LHCN-M2 (cell line): ENCODE measurements at regions not wholly inside any gene's neighbourhood (a gene's known extent, or its start where the extent isn't known, plus 50 kb on each side); places are given as distances from the start of the nearest gene placed in this dataset.

Source experiments
- DNase-seq: peaks from one replicate; pipeline ENCODE4 v3.0.0-alpha.2; 2012; ENCODE audit warnings: low read depth

DNA sequence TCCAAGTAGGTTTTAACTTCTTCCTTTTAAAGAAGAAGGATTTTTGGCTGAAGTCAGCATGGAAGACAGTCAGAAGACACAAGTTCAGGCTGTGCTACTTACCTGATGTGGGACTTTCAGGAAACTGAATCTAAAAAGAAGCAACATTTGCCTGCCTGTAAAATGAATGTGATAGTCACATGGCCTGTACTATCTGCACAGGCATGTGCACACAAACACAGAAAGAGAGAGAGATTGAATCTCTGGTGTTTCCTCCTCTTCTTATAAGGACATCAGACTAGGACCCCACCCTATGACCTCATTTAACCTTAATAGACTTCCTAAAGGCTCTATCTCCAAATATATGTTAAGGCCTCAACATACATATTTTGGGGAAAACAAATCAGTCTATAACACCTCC is 542.9 kb downstream of the PLPP3 start:
- DNase-seq: no peak

DNA sequence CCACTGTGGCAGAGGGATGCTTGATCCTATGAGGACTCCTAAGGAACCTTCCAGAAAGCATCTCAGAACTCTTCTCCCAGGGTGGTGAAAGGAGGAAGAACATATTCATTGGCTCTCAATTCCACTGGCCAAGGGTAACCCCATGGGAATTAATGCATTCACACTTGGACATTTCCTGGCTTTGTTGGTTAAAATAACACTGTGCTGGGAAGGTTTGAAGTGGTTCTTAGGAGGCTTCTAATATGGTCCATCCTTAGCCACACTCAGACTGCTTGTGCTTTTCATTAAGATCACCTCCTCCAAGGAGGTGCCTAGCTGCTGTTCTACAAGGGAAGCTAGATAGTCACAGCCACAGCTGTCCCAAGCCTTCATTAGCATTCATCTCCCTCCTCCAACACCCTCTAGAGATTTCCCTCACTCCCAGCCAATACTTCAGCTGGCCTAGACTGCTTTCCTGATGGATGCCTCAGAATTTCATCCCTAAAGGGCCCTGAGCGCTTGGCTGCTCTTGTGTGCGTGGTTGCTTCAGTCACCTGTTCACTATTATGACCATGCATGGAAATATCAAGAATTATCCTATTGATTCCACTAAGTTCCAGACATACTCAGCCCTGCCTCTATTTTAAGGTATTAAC is 544.4 kb downstream of the PLPP3 start:
- peak; percentile 21 for DNase-seq

DNA sequence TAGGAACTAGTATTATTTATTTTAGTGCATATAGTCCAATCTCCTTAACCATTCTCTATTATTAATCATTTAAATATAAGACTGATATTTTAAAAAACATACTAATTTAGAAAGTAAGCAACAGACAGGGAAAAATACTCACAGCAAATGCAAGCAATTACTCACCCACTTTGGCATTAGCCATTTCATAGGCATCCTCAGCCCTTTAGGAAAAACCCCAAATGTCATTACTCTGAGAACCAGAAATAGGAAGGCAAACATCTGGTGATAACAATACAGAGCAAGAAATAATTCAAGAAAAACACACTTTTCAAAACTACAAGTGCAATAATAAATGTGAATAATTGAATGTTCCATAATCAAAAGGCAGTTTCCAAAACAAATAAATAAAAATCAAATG is 545.1 kb downstream of the PLPP3 start:
- peak; percentile 43 for DNase-seq

DNA sequence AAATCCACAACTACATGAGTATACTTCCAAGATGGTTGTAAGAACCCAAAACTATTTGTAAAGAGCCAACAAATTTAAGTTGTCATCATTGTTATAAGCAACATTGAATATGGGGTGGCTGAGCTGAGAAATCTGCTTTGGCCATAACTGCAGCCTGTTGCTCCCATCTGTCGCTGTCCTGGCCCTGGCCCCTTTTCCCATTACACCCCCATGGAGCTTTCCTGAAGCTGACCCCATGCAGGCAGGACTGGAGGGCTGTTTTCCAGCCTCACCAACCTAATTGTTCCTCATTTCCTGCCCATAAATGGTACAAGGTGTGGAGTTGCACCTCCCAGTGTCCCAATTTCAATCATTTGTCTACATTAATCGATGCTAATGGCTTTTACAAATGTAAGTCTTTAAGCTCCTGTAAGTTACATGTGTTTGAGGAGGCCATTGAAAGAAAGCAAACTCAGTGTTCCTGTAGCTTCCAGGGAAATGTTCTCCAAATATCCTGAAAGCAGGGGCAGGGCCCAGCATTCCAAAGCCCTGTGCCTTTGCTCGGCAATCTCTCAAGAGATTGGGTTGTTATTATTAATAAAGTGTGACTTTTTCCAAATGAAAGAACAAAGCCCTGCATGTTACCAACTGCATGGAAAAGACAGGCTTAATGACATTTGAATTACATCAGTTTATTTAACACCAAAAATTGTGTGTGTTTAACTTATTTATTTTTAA is 545.9 kb downstream of the PLPP3 start:
- no peak for DNase-seq

DNA sequence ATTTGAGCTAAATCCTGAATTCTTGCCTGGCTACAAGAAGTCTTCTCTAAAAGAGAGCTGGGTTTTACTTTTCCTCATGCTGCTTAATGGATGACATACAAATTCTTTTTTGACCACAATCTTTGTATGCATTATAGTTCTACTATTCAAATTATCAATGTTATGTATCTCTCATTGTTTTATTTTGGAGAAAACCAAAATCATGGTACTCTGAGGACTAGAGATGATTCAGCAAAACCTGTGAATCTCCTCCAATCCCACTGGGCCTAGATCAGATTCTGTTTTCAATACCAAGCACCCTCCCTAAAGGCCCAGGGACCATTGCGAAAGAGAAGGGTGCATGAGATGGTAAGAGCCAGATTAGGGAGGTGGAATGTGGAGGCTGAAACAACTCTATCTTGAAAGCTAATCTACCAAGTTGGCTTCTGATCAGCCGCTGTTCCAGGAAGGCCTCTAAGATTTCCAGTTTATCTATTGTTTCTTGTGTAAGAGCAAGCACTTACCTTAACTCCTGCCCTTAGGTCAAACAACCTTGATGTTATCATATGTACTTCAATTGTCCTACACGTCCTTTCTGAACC is 547.2 kb downstream of the PLPP3 start:
- DNase-seq: no peak

DNA sequence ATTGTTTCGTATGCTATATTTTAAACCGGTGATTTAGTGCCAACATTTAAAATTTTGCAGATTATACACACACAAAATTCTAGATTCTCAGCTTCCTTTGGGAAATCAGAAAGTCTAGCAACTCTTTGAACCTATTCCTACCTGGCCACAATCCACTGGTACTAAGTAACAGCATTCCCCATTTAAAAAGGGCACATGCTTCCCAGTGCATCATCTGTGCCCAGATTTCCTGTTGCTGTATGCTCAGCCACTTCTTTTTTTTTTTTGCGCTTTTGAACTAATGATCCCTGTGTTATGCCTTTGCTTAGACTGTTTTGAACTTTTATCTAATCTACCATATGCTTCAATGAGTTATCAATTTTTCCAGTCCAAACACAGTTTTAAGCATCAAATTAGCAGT is 548.4 kb downstream of the PLPP3 start:
- DNase-seq: no peak

DNA sequence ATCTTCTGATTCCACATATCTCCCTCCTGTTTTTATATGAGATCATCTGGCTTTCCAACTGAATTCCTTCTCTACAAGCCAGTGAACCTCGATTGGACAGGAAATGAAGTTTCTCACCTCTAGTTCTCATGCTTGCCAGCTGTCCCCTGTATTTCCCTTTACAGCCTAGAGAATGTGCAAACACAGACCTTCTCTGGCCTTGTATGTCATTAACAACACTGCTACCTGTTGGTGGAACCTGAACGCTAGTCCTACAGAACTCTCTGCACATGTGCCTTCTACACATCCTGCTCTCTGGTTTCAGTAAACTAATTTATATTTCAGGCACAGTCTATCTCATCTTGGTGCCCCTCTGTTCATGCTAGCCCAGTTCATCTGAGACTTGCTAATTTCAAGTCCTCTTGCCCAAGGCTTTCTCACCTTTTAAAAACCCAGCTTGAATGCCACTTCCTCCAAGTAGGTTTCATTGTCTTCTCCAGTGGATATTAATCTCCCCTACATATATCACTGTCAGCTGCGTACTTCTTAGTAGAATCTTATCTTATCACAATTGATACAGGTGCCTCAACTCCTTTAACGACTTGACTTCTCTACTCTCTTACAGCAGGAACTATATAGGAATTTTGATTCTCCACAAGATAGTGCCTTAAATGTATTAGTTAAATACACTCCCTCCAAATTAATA is 549.9 kb downstream of the PLPP3 start:
- no peak for DNase-seq

DNA sequence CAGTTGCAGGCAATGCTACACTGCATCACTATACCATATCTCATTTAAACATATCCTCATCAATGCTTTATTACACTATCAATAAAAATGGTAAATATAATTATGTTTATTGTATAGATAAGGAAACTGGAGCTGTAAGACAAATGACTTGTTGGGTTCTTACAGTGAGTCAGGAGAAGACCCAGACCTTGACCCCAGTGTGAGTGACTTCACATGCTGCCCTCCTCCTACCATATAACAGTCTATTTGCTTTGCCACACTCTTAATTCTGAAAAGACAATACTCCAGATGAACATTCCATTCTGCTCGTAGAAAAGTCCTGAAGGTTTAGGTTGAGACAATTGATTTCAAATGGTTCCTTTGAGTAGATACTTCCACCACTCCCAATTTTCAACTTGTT is 550.5 kb downstream of the PLPP3 start:
- DNase-seq: no peak

DNA sequence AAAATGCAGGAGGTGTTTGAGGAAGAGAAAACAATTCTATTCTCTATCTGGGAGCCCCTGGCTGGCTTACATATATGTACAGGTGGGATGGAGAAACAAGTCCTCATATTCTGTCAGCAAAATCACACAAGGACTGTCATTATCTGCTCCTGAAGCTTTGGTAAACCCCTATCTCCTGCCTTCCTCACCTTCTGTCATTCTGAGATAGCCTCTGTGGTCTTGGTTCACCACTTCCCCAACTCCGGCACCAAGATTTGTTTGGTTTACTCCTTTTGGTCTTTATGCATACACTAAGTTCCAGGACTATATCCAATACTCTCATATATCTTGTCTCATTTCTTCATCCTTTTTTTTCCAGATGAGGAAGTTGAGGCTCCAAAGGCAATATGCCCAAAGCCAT is 551.1 kb downstream of the PLPP3 start:
- DNase-seq: no peak

DNA sequence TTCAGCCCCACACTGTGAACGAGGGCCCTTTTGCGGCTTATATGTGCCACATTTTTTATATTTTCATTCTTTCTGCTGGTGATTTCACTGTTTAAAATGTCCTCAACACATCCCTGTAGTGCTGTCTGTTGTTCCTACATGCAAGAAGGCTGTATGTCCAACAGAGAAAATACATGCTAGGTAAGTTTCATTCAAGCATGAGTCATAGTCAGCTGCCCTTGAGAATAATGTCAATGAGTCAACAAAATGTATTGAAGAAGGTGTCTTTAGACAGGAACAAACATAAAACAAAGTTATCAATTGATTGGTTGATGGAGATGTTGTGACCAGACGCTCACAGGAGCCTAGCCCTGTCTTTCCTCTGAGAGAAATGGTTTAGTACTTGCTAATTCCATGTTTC is 553.4 kb downstream of the PLPP3 start:
- peak; percentile 4 for DNase-seq

DNA sequence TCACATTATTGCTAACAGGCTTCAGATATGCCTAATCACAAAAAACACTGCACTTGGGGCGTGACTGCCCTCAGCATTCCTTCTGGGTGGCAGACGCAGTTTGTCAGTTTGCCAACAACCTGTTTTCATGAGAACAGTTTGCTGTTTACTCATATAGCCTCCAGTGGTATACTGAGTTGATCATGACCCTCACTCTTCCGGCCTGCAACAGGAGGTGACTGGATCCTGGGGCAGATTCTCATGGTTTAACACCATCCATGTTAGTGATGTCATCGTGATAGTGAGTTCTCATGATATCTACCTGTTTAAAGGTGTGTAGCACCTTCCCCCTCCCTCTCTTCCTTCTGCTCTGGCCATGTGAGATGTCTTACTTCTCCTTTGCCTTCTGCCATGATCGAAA is 555.2 kb downstream of the PLPP3 start:
- no peak for DNase-seq

DNA sequence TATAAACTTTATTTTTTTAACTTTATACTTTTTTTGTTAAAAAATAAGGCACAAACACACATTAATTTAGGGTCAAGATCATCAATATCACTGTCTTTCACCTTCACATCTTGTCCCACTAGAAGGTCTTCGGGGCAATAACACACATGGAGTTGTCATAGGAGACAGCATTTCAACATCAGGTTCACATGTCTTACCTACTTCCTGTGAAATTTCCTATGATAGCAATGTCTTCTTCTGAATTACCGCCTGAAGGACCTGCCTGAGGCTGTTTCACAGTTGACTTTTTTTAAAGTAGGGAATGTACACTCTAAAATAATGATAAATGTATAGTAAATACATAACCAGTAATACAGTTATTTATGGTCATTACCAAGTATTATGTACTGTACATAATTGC is 559.4 kb downstream of the PLPP3 start:
- no peak for DNase-seq

DNA sequence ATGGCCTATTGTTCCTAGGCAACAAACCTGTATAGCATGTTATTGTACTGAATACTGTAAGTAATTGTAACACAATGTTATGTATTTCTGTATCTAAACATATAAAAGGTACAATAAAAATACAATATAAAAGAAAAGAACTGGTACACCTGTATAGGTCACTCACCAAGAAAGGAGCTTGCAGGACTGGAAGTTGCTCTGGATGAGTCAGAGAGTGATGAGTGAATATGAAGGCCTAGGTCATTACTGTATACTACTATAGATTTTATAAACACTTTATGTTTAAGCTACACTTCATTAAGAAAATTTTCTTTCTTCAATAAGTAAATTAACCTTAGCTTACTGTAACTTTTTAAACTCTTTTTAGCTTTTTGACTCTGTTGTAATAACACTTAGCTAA is 559.9 kb downstream of the PLPP3 start:
- no peak for DNase-seq

DNA sequence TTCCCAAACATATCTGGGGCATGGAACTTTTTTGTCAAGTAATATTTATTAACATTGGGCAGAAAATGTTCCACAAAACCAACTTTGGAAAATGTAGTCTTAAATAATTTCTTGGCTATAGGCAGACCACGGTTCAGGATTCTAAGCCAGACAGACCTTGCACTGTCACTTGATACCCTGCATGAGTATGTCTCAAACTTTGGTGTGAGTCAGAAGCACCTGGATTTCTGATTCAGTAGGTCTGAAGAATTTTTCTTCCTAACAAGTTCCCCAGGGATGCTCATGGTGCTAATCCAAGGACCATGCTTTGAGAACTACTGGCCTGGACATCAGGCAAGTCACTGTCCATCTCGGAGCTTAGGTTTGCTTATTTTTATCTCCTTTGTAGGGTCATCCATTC is 562.0 kb downstream of the PLPP3 start:
- peak; percentile 9 for DNase-seq

DNA sequence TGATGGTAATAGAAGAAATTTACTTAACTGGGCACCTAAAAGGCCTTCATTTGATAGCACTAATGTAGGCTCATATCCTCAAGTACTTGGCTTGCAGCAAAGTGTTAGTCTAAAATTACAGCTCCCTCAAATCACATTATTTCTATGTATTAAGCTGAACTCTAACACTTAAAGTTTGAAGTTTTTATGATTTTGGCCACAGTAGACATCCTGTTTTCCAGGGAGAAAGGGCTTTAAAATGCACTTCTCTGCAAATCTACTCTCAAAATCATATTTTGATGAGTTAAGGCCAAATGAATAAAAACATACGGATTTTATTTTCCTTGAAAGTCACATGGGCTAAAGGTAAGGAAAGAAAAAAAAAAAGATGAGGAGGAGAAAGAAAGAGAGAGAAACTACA is 575.5 kb downstream of the PLPP3 start:
- DNase-seq: no peak

DNA sequence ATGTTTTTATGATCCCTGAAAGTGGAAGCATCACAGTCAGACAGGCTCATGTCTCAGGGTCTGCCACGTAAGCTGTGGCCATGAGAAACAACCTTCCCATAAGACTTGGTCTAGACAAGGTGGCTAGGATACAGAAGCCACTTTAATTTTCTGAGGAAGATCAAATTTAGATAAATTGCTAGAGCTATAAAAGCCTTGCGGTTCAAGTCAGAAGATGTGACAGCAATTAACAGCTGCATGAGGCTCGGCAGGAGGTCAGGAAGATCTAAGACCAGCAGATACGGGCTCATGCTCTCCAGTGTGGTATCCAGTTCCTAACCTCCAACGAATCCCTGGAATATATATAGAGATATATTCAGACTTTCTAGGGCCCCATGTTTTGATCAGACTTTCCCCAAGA is 577.1 kb downstream of the PLPP3 start:
- peak; percentile 77 for DNase-seq

DNA sequence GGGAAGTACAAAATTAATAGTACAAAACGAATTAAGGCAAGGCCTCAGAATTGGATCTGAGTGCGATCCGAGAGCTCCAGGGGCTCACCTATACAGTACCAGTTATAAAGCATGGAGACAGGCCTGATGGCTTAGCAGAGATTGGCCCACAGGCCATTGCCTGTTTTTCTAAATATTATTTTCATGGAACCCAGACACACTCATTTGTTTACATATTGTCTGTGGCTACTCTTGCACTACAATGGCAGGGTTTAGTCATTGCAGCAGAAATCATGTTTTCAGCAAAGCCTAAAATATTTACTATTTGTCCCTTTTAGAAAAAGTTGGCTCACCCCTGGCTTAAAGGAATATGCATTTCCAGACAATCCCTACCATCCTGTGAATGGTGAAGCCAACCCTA is 578.9 kb downstream of the PLPP3 start:
- no peak for DNase-seq

DNA sequence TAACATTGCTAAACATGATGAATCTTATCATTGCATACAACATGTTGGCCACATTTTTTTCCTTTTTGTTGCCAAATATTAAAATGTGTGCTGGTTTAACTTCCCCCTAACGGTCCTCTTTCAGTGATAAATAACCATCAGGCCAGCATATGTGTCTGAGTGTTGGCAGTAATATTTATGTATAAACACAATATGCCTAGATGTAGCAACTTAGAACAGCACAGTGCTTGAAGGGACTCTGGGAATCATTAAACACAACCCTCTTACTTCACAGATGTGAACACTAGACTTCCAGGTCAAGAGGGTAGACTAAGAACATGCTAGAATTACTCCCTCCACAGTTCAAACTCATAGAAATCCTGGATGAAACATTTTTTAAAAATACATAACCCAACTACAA is 581.8 kb downstream of the PLPP3 start:
- no peak for DNase-seq

DNA sequence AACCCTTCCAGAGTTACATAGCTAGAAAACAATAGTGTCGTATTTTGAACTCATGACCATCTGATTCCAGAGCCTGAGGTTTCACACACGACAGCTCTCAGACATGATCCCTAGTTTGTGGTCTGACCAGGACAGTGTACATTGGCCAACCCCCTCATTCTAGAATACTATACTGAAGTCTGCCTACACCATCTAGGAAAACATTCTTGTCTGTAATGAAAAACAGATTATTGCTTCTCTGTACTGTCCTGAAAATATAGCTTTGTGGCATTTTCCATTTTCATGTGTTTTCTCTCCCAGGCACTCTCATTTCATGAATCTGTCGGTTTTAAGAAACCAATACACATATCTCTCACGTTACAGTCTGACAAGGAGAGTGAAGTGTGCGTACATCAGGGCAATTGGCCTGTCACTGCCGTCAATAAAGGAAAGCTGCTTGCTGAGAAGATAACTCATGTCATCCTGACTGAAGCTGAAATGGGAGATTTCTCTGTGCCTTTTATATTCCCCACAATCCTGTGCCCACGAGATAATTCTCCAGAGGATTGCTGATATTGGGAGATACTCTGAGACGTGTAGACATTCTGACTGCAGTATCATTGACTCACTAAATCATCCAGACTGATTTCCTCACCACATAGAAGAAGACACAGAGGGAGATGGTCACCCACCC is 585.6 kb downstream of the PLPP3 start:
- no peak for DNase-seq

DNA sequence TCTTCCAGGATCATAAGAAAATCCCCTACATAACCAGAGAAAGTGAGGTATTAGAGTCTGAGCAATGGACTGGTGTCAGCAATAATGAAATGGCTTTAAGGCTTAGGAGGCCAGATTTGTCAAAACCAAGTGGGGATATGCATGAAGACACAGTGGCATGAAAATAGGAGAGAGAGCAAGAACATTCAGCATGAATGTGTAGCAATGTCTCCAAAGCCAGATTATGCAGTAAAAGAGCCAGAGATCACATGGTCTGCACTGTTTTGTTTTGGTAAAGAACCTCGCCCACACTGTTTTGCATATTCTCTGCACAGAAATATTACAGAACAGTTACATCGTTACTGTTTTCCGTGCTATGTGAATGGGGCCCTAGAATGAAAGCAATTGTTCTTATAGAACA is 589.4 kb downstream of the PLPP3 start:
- DNase-seq: no peak

DNA sequence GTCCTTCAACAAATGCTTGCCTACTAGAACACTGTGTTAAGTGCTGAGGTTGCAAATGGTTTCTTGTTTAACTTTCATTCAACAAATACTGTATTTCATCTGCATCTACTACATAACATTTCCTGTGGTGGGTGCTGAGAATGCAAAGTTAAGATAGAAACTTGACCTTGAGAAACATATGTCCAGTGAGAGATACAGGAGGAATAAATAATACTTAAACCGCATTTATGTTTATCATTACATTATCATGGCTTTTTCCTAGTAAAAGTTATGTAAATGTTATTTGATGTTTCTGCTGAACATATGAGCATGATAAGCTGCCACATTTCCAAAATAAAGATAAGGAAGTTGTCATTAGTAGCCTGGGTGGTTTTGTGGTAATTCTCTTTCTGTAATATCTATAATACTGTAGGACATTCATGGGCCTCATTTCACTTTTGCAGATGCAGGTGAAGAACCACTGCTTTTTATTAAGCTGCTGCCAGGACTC is 590.4 kb downstream of the PLPP3 start:
- no peak for DNase-seq
